Spleen (tissue), 7 donors: ENCODE measurements at regions not wholly inside any gene's neighbourhood (a gene's known extent, or its start where the extent isn't known, plus 50 kb on each side); places are given as distances from the start of the nearest gene placed in this dataset.

Experiments
- POLR2A ChIP-seq, 3 donors: fragments of 450-650 bp; IDR thresholded peaks; one replicate each; pipeline ENCODE4 v1.5.1; 2017; ENCODE audit warnings: antibody characterized with exemption in 3 of 3, mild to moderate bottlenecking in 1 of 3
- POLR2AphosphoS5 ChIP-seq, 3 donors: sonication (generic); formaldehyde crosslinking; IDR thresholded peaks; one replicate each; pipeline ENCODE4 v1.5.1; 2017; ENCODE audit warnings: antibody characterized with exemption in 3 of 3
- TF ChIP-seq, protein P1 (sequence below), 11 experiments: fragments of 200-600 bp in 7 of 11; fragments of 450-650 bp in 4 of 11; sonication (generic) in 4 of 11; IDR thresholded peaks in 8 of 11; conservative IDR thresholded peaks in 3 of 11; 1 replicate in 7 of 11; 2 replicates in 4 of 11; pipeline versions ENCODE4 v1.4.0 to v1.8.0; 2016 to 2021; ENCODE audit warnings: antibody characterized with exemption in 11 of 11, inconsistent platforms in 4 of 11, mild to moderate bottlenecking in 1 of 11
- donor health status: DM: no; HTN: no; CAD: no; lungs with moderate emphysema.
- donor health status: DM: no; HTN: no; CAD: no.
- donor health status: DM: no; HTN: no; CAD: no.

DNA sequence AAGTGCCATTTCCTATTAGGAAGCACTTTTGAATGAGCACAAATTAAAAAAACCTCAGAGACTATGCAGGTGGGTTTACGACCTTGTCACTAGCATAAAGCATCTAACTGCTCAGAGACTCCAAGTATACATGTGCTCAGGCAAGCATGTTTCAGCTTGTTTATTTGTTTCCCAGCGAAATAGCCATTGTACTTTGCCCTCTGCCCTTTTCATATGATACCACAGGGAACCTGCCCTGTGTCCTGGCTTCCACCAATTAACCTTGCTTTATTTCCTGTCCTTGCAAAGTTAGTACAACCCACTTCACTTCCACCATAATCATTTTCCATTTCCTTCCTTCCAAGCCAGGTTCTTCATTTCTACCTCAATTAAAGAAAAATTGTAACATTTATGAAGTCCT, 194.9 kb downstream of the DUSP6 start:
- TF ChIP-seq, protein P1, sequence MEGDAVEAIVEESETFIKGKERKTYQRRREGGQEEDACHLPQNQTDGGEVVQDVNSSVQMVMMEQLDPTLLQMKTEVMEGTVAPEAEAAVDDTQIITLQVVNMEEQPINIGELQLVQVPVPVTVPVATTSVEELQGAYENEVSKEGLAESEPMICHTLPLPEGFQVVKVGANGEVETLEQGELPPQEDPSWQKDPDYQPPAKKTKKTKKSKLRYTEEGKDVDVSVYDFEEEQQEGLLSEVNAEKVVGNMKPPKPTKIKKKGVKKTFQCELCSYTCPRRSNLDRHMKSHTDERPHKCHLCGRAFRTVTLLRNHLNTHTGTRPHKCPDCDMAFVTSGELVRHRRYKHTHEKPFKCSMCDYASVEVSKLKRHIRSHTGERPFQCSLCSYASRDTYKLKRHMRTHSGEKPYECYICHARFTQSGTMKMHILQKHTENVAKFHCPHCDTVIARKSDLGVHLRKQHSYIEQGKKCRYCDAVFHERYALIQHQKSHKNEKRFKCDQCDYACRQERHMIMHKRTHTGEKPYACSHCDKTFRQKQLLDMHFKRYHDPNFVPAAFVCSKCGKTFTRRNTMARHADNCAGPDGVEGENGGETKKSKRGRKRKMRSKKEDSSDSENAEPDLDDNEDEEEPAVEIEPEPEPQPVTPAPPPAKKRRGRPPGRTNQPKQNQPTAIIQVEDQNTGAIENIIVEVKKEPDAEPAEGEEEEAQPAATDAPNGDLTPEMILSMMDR (IDR thresholded peaks at IDR 0.05 in 8 of 11, conservative IDR thresholded peaks at IDR 0.05 in 3 of 11): no peak
- no peak for TF ChIP-seq POLR2A (IDR thresholded peaks at IDR 0.05)
- no peak for TF ChIP-seq POLR2AphosphoS5 (IDR thresholded peaks at IDR 0.05)
